HepG2 (cell line): ENCODE measurements at regions not wholly inside any gene's neighbourhood (a gene's known extent, or its start where the extent isn't known, plus 50 kb on each side); places are given as distances from the start of the nearest gene placed in this dataset.
A peak's percentile ranks its signal among the peaks of the same experiment; 100 is the strongest.

Experiments used
- ATAC-seq: fragments of 200-7000 bp; cut with Tn5 transposase; 3 replicates; pipeline ENCODE4 v1.9.1; 2020; ENCODE audit warnings: mild to moderate bottlenecking, moderate library complexity
- BruUV-seq: library from RNA; stranded (reverse); fragments of 400-500 nt; replicated peaks from 2 replicates; lab custom pipeline; 2021; lab: Mats Ljungman, UMichigan
- CTCF ChIA-PET: fragments of 300-600 bp; formaldehyde crosslinking; extraction: SDS; loops from one replicate; lab custom pipeline; 2021; ENCODE audit warnings: low total read pairs, inconsistent platforms, low intra/inter-chr PET ratio; lab: Yijun Ruan, JAX
- POLR2A ChIA-PET: fragments of 350-600 bp; sonication (Branson Sonifier 250); formaldehyde crosslinking; loops from one replicate; lab custom pipeline; 2020; ENCODE audit warnings: antibody characterized with exemption, inconsistent platforms; lab: Yijun Ruan, JAX
- DNase-seq: peaks from one replicate; pipeline ENCODE4 v3.0.0-alpha.2; 2015; ENCODE audit warnings: low spot score
- FAIRE-seq: peaks from 3 replicates; lab custom pipeline; 2011; peaks lifted over from hg19 to GRCh38; lab: Jason Lieb, UNC
- H2AFZ ChIP-seq: one replicate; pipeline ENCODE4 v1.6.1; 2011; ENCODE audit warnings: low read length, inconsistent platforms
- H3K27ac ChIP-seq: fragments of 300-600 bp; 3 replicates; pipeline ENCODE4 v1.8.0; 2011; ENCODE audit warnings: mixed run types, mild to moderate bottlenecking, mixed read lengths, low read length, inconsistent platforms; ENCODE audit not compliant: insufficient read depth; ENCODE audit errors: extremely low read length
- H3K27me3 ChIP-seq, 2 experiments: fragments of 200-600 bp in 1 of 2; 2 replicates in 1 of 2; 3 replicates in 1 of 2; pipeline versions ENCODE4 v1.6.0 to v1.8.0; 2011; ENCODE audit warnings: low read length in 2 of 2, mild to moderate bottlenecking in 2 of 2, moderate library complexity in 2 of 2, inconsistent platforms in 1 of 2; ENCODE audit not compliant: insufficient read depth in 2 of 2, control insufficient read depth in 1 of 2
- H3K36me3 ChIP-seq, 2 experiments: fragments of 200-600 bp in 1 of 2; replicated peaks in 1 of 2; 2 replicates in 1 of 2; 3 replicates in 1 of 2; pipeline versions ENCODE4 v1.5.1 to v1.8.0; 2011; ENCODE audit warnings: low read length in 2 of 2, inconsistent platforms in 1 of 2; ENCODE audit not compliant: insufficient read depth in 2 of 2, control insufficient read depth in 1 of 2
- H3K4me1 ChIP-seq: 2 replicates; pipeline ENCODE4 v1.5.1; 2012; ENCODE audit warnings: low read length, inconsistent platforms; ENCODE audit not compliant: insufficient read depth
- H3K4me2 ChIP-seq: 2 replicates; pipeline ENCODE4 v1.6.0; 2011; ENCODE audit warnings: low read depth, low read length, inconsistent platforms
- H3K4me3 ChIP-seq, 3 experiments: fragments of 200-600 bp in 1 of 3; sonication (generic), shearing (Covaris generic) in 1 of 3; replicated peaks in 1 of 3; 2 replicates each; pipeline ENCODE4 v1.5.1; 2011 to 2016; ENCODE audit warnings: low read length in 3 of 3, inconsistent platforms in 2 of 3, low read depth in 2 of 3, mild to moderate bottlenecking in 2 of 3, control low read depth in 1 of 3, mixed read lengths in 1 of 3; ENCODE audit not compliant: insufficient read depth in 1 of 3
- H3K79me2 ChIP-seq: one replicate; pipeline ENCODE4 v1.6.1; 2011; ENCODE audit warnings: low read length, inconsistent platforms; ENCODE audit not compliant: insufficient read depth
- H3K9ac ChIP-seq: 2 replicates; pipeline ENCODE4 v1.6.0; 2011; ENCODE audit warnings: mild to moderate bottlenecking, low read depth, low read length, inconsistent platforms; ENCODE audit not compliant: insufficient read depth
- H3K9me3 ChIP-seq: 2 replicates; pipeline ENCODE4 v1.5.1; 2012; ENCODE audit warnings: mild to moderate bottlenecking, low read length
- H4K20me1 ChIP-seq: 2 replicates; pipeline ENCODE4 v1.6.0; 2011; ENCODE audit warnings: inconsistent platforms, mild to moderate bottlenecking, low read length, moderate library complexity; ENCODE audit not compliant: insufficient read depth
- ASH2L ChIP-seq: fragments of 300-600, 200-600 bp; sonication (generic); IDR thresholded peaks from 2 replicates; pipeline ENCODE4 v1.7.0; 2017; ENCODE audit warnings: low read depth, mild to moderate bottlenecking, moderate library complexity, mixed read lengths, low read length; ENCODE audit not compliant: insufficient read length
- BRF2 ChIP-seq: sonication (generic); formaldehyde crosslinking; IDR thresholded peaks from 2 replicates; pipeline ENCODE4 v1.8.1; 2022; ENCODE audit warnings: mild to moderate bottlenecking, missing genetic modification reagents
- CAMTA2 ChIP-seq: sonication (generic); formaldehyde crosslinking; IDR thresholded peaks from 2 replicates; pipeline ENCODE4 v1.4.0; 2020; ENCODE audit warnings: mild to moderate bottlenecking, missing genetic modification reagents, borderline replicate concordance
- CCAR2 ChIP-seq: fragments of 200-400 bp; formaldehyde crosslinking; optimal IDR thresholded peaks from 2 replicates; pipeline ENCODE3; 2018; ENCODE audit warnings: low read depth, mild to moderate bottlenecking, low read length, moderate library complexity
- CEBPB ChIP-seq: IDR thresholded peaks from 2 replicates; pipeline ENCODE4 v1.6.1; 2011; ENCODE audit warnings: low read depth, low read length, improper control_type of control experiment, borderline replicate concordance
- CREB3 ChIP-seq: sonication (generic); formaldehyde crosslinking; IDR thresholded peaks from 2 replicates; pipeline ENCODE4 v1.5.0; 2020; ENCODE audit warnings: missing genetic modification reagents
- EHMT2 ChIP-seq: fragments of 200-600 bp; sonication (generic); IDR thresholded peaks from 2 replicates; pipeline ENCODE4 v1.7.0; 2017; ENCODE audit warnings: antibody characterized with exemption, low read depth, low read length, borderline replicate concordance
- FUBP1 ChIP-seq: sonication (generic); formaldehyde crosslinking; IDR thresholded peaks from 2 replicates; pipeline ENCODE4 v1.5.1; 2020; ENCODE audit warnings: missing genetic modification reagents, mild to moderate bottlenecking, borderline replicate concordance
- JUNB ChIP-seq: sonication (generic); formaldehyde crosslinking; IDR thresholded peaks from 2 replicates; pipeline ENCODE4 v1.8.0; 2022; ENCODE audit warnings: missing genetic modification reagents, mild to moderate bottlenecking, borderline replicate concordance
- RORA ChIP-seq: sonication (generic); formaldehyde crosslinking; IDR thresholded peaks from 2 replicates; pipeline ENCODE4 v1.5.0; 2020; ENCODE audit warnings: mild to moderate bottlenecking, missing genetic modification reagents, moderate library complexity
- SMC3 ChIP-seq: IDR thresholded peaks from 2 replicates; pipeline ENCODE4 v1.6.1; 2011; ENCODE audit warnings: low read length, improper control_type of control experiment
- TARDBP ChIP-seq: sonication (generic); formaldehyde crosslinking; IDR thresholded peaks from 2 replicates; pipeline ENCODE4 v1.8.0; 2022; ENCODE audit warnings: mild to moderate bottlenecking, missing genetic modification reagents
- XBP1 ChIP-seq: sonication (generic); formaldehyde crosslinking; IDR thresholded peaks from 2 replicates; pipeline ENCODE4 v1.5.0; 2020; ENCODE audit warnings: missing genetic modification reagents
- ZHX1 ChIP-seq: sonication (generic); formaldehyde crosslinking; IDR thresholded peaks from 2 replicates; pipeline ENCODE4 v1.8.1; 2022; ENCODE audit warnings: low read depth, mild to moderate bottlenecking, missing genetic modification reagents
- ZNF282 ChIP-seq: fragments of 450-650 bp; IDR thresholded peaks from 2 replicates; pipeline ENCODE4 v1.6.1; 2018; ENCODE audit not compliant: partially characterized antibody
- ZNF383 ChIP-seq: sonication (generic); formaldehyde crosslinking; IDR thresholded peaks from 2 replicates; pipeline ENCODE4 v1.4.0; 2020; ENCODE audit warnings: missing genetic modification reagents, mild to moderate bottlenecking, borderline replicate concordance
- ZNF432 ChIP-seq: sonication (generic); formaldehyde crosslinking; IDR thresholded peaks from 2 replicates; pipeline ENCODE4 v1.5.0; 2020; ENCODE audit warnings: missing genetic modification reagents, mild to moderate bottlenecking, borderline replicate concordance
- ZNF543 ChIP-seq: sonication (generic); formaldehyde crosslinking; IDR thresholded peaks from 2 replicates; pipeline ENCODE4 v1.4.0; 2020; ENCODE audit warnings: mild to moderate bottlenecking, missing genetic modification reagents
- WGBS: methylation state at CpG from one replicate; pipeline ENCODE4 v1.1.6; 2017; ENCODE audit warnings: low lambda C conversion rate; 5-methylcytosine and 5-hydroxymethylcytosine counted together
- in situ Hi-C: cut with HindIII; loops from 2 replicates; pipeline ENCODE4 v1.10.0; 2017; ENCODE audit warnings: low pct_unique_long_range_greater_than_20kb; ENCODE audit not compliant: extremely low pct_ligation_motif_present
- intact Hi-C: fragments of 100-400 bp; cut with micrococcal nuclease; formaldehyde crosslinking; loops from one replicate; pipeline ENCODE4 v1.10.0; 2022; ENCODE audit not compliant: unreplicated experiment

- FAIRE-seq (peak; percentile 53), DNase-seq (peak; percentile 65), ATAC-seq (peak; percentile 73)
- CTCF ChIA-PET, result interaction anchor here (1.2 to 1.9 kb wide), 2 partner anchors 415 to 1303 kb away, joined by 5 to 6 read pairs; no protein-coding TSS in a partner anchor
- H3K27ac ChIP-seq, result no peak overlapping the region
- intact Hi-C loops, result loop anchor here (1.0 to 5.0 kb wide), 3 partner anchors 43 to 1463 kb away; no protein-coding TSS in a partner anchor
- no peaks in the 10 kb centered on the region for H3K4me1 ChIP-seq
- no peak overlapping the region for H3K4me2 ChIP-seq
- BruUV-seq, result no TSS peak
- 25% methylated on average over 4 of the region's 4 CpGs for WGBS
- H3K9ac ChIP-seq, result no peak overlapping the region
- no peaks in the 10 kb centered on the region for H3K79me2 ChIP-seq
- no peaks in the 10 kb centered on the region for H3K9me3 ChIP-seq
- H3K4me3 ChIP-seq, result no peak overlapping the region
- POLR2A ChIA-PET, result no interaction called here
- no peaks in the 10 kb centered on the region for H4K20me1 ChIP-seq
- in situ Hi-C loops, result no loop called here
- H2AFZ ChIP-seq, result no peak overlapping the region
- no peaks in the 10 kb centered on the region for H3K36me3 ChIP-seq
- H3K27me3 ChIP-seq, result no peaks in the 10 kb centered on the region
- TF ChIP-seq TARDBP (CRISPR knock-in tag), result no peak
- no peak for TF ChIP-seq ZNF543 (CRISPR knock-in tag)
- no peak for TF ChIP-seq FUBP1 (CRISPR knock-in tag)
- TF ChIP-seq ZNF282, result no peak
- TF ChIP-seq SMC3, result peak; percentile 47
- no peak; the same call in 1 of the 2 replicates for TF ChIP-seq EHMT2
- no peak for TF ChIP-seq BRF2 (CRISPR knock-in tag)
- TF ChIP-seq ASH2L, result no peak
- TF ChIP-seq ZNF383 (CRISPR knock-in tag), result no peak
- no peak for TF ChIP-seq CAMTA2 (CRISPR knock-in tag)
- no peak for TF ChIP-seq ZHX1 (CRISPR knock-in tag)
- peak; percentile 23; the same call in 1 of the 2 replicates for TF ChIP-seq CEBPB
- 0 out of 2 replicates have a peak, but pooled peaks have one; percentile 18 for TF ChIP-seq JUNB (CRISPR knock-in tag)
- TF ChIP-seq XBP1, result no peak
- no peak for TF ChIP-seq CCAR2
- TF ChIP-seq RORA (CRISPR knock-in tag), result no peak
- TF ChIP-seq ZNF432 (CRISPR knock-in tag), result no peak
- no peak for TF ChIP-seq CREB3 (CRISPR knock-in tag)
Measured at GRCh38 chr1:88595355-88596002, 88.6 kb upstream of the PKN2 start.
